Thyroid gland (tissue), 4 donors: ENCODE measurements at regions not wholly inside any gene's neighbourhood (a gene's known extent, or its start where the extent isn't known, plus 50 kb on each side); places are given as distances from the start of the nearest gene placed in this dataset.

Experiments used
- DNase-seq, 2 donors: peaks; one replicate each; pipeline ENCODE4 v3.0.0-alpha.2; 2019
- H3K27ac ChIP-seq, 3 donors: fragments of 200-600 bp; sonication (generic); 1 replicate in 2 of 3; 2 replicates in 1 of 3; pipeline ENCODE4 v1.5.1; 2016 to 2019; ENCODE audit warnings: mild to moderate bottlenecking in 1 of 3, moderate library complexity in 1 of 3
- H3K27me3 ChIP-seq: fragments of 200-600 bp; sonication (generic); one replicate; pipeline ENCODE4 v1.5.1; 2019
- H3K36me3 ChIP-seq, 2 donors: fragments of 200-600 bp; sonication (generic); one replicate each; pipeline ENCODE4 v1.5.1; 2016 to 2019
- H3K4me1 ChIP-seq, 2 donors: fragments of 200-600 bp; sonication (generic); one replicate each; pipeline ENCODE4 v1.5.1; 2017 to 2019
- H3K4me3 ChIP-seq, 3 donors: fragments of 200-600 bp; sonication (generic); replicated peaks in 1 of 3; 1 replicate in 2 of 3; 2 replicates in 1 of 3; pipeline ENCODE4 v1.5.1; 2016; ENCODE audit warnings: mild to moderate bottlenecking in 1 of 3
- H3K9me3 ChIP-seq: fragments of 200-600 bp; sonication (generic); one replicate; pipeline ENCODE4 v1.5.1; 2017
- CTCF ChIP-seq, 6 experiments: fragments of 200-600 bp in 3 of 6; fragments of 450-650 bp in 3 of 6; sonication (generic) in 3 of 6; IDR thresholded peaks; one replicate each; pipeline ENCODE4 v1.5.1; 2016 to 2019; ENCODE audit warnings: antibody characterized with exemption in 6 of 6, mild to moderate bottlenecking in 2 of 6, inconsistent platforms in 1 of 6, moderate library complexity in 1 of 6
- POLR2A ChIP-seq, 2 donors: fragments of 450-650 bp; IDR thresholded peaks; one replicate each; pipeline ENCODE4 v1.6.1; 2017; ENCODE audit warnings: antibody characterized with exemption in 2 of 2, mild to moderate bottlenecking in 2 of 2, moderate library complexity in 1 of 2
- WGBS, 2 donors: methylation state at CpG; one replicate each; pipeline ENCODE4 v1.1.5; 2017; 5-methylcytosine and 5-hydroxymethylcytosine counted together
- intact Hi-C: fragments of 100-400 bp; cut with DNase I; formaldehyde crosslinking; loops from one replicate; pipeline ENCODE4 v1.15.1; 2023

DNA sequence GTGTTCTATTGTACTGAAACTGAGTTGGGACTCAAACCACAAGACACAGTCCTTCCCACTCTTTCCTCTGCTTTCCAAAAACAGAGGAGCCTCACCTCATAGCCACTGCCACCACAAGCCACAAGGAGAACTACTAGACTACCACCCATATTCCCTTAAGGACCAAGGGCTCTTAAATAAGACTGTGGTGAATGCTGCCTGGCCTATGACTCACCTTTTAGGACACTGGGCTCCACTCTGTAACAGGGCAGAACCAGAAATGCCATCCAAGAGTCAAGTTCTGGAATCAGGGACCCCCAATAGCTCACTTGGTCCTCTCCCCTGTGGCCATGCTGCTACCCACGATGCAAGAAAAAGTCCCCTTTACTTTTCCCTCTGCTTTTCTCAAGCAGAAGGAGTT, 851.4 kb downstream of the BCL11A start:
- Histone ChIP-seq H3K36me3 (no peaks in the 10 kb centered on the region), H3K27ac (no peak overlapping the region), H3K4me1 (no peaks in the 10 kb centered on the region), H3K27me3 (no peaks in the 10 kb centered on the region), H3K4me3 (no peak overlapping the region), H3K9me3 (no peaks in the 10 kb centered on the region)
- no peak for DNase-seq
- intact Hi-C loops: no loop called here
- WGBS, 2 donors: 84 to 100% methylated on average over 1 of the region's 1 CpG
- TF ChIP-seq POLR2A (IDR thresholded peaks at IDR 0.05): no peak
- TF ChIP-seq CTCF (IDR thresholded peaks at IDR 0.05): no peak

- no peaks in the 10 kb centered on the region for H3K27me3 ChIP-seq
- DNase-seq: no peak
- no peaks in the 10 kb centered on the region for H3K9me3 ChIP-seq
- no peaks in the 10 kb centered on the region for H3K4me1 ChIP-seq
- intact Hi-C loops: no loop called here
- no peak overlapping the region for H3K4me3 ChIP-seq
- TF ChIP-seq POLR2A (IDR thresholded peaks at IDR 0.05) (no peak), CTCF (IDR thresholded peaks at IDR 0.05) (no peak)
- WGBS, 2 donors: 70 to 88% methylated on average over 3 of the region's 3 CpGs
- H3K36me3 ChIP-seq: no peaks in the 10 kb centered on the region
- H3K27ac ChIP-seq: no peak overlapping the region
Measured at GRCh38 chr2:59701271-59701994, 852.0 kb downstream of the BCL11A start.

DNA sequence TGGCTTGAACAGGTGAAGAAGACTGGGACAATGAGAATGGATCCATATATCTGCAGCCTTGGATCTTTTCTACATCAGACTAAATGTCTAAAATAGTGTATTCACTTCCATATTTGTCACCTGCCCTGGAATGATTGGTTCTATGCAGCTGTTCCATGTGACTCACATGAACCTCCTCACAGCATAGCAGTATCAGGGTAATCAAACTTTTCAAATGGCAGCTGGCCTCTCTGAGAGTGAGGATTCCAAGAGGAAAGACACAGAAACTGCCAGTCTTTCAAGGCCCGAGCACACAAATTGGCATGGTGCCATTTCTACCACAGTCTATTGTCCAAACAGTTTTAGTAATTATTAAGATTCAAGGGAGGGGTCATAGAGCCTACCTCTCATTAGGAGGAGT, 859.3 kb downstream of the BCL11A start:
- Histone ChIP-seq H3K4me3 (no peak overlapping the region), H3K36me3 (no peaks in the 10 kb centered on the region), H3K27me3 (no peaks in the 10 kb centered on the region), H3K4me1 (peaks cover 4 to 7% of the 10 kb centered on the region in 2 donors), H3K27ac (no peak overlapping the region), H3K9me3 (no peaks in the 10 kb centered on the region)
- WGBS, 2 donors: 58 to 83% methylated on average over 1 of the region's 1 CpG
- no peak for TF ChIP-seq CTCF (IDR thresholded peaks at IDR 0.05)
- TF ChIP-seq POLR2A (IDR thresholded peaks at IDR 0.05): no peak
- intact Hi-C loops: no loop called here
- DNase-seq: no peak

GRCh38 chr2:59693231-59693959, 860.1 kb downstream of the BCL11A start:
- Histone ChIP-seq H3K27me3 (no peaks in the 10 kb centered on the region), H3K27ac (no peak overlapping the region), H3K4me1 (peaks cover 4 to 7% of the 10 kb centered on the region in 2 donors), H3K9me3 (no peaks in the 10 kb centered on the region), H3K4me3 (no peak overlapping the region), H3K36me3 (no peaks in the 10 kb centered on the region)
- no peak for DNase-seq
- intact Hi-C loops: no loop called here
- 73 to 75% methylated on average over 2 of the region's 2 CpGs for WGBS, 2 donors
- TF ChIP-seq CTCF (IDR thresholded peaks at IDR 0.05): no peak
- no peak for TF ChIP-seq POLR2A (IDR thresholded peaks at IDR 0.05)

GRCh38 chr2:59691518-59692190, 861.8 kb downstream of the BCL11A start:
- Histone ChIP-seq H3K4me3 (no peak overlapping the region), H3K27ac (no peak overlapping the region), H3K27me3 (no peaks in the 10 kb centered on the region), H3K36me3 (no peaks in the 10 kb centered on the region), H3K9me3 (no peaks in the 10 kb centered on the region), H3K4me1 (peaks cover 4 to 7% of the 10 kb centered on the region in 2 donors)
- TF ChIP-seq CTCF (IDR thresholded peaks at IDR 0.05): no peak
- no peak for TF ChIP-seq POLR2A (IDR thresholded peaks at IDR 0.05)
- no peak for DNase-seq
- 80 to 87% methylated on average over 3 of the region's 3 CpGs for WGBS, 2 donors
- intact Hi-C loops: no loop called here
